HUES6 (cell line): ENCODE measurements at regions not wholly inside any gene's neighbourhood (a gene's known extent, or its start where the extent isn't known, plus 50 kb on each side); places are given as distances from the start of the nearest gene placed in this dataset.
A peak's percentile ranks its signal among the peaks of the same experiment; 100 is the strongest.

Source experiments
- H3K27ac ChIP-seq: 2 replicates; pipeline ENCODE4 v1.7.0; 2013; ENCODE audit warnings: low read depth, mild to moderate bottlenecking, low read length, inconsistent platforms
- H3K27me3 ChIP-seq: 2 replicates; pipeline ENCODE4 v1.6.1; 2013; ENCODE audit warnings: low read length; ENCODE audit not compliant: control insufficient read depth, insufficient read depth
- H3K36me3 ChIP-seq: 2 replicates; pipeline ENCODE4 v1.6.1; 2013; ENCODE audit warnings: low read length; ENCODE audit not compliant: control insufficient read depth, insufficient read depth
- H3K4me1 ChIP-seq: 2 replicates; pipeline ENCODE4 v1.6.1; 2013; ENCODE audit warnings: low read length; ENCODE audit not compliant: control insufficient read depth, insufficient read depth
- H3K4me3 ChIP-seq: 2 replicates; pipeline ENCODE4 v1.5.1; 2013; ENCODE audit warnings: low read depth, low read length
- H3K9ac ChIP-seq: one replicate; pipeline ENCODE4 v1.6.1; 2013; ENCODE audit warnings: mild to moderate bottlenecking, low read length
- H3K9me3 ChIP-seq: 2 replicates; pipeline ENCODE4 v1.6.1; 2013; ENCODE audit warnings: low read depth, low read length; ENCODE audit not compliant: control insufficient read depth, insufficient read depth

DNA sequence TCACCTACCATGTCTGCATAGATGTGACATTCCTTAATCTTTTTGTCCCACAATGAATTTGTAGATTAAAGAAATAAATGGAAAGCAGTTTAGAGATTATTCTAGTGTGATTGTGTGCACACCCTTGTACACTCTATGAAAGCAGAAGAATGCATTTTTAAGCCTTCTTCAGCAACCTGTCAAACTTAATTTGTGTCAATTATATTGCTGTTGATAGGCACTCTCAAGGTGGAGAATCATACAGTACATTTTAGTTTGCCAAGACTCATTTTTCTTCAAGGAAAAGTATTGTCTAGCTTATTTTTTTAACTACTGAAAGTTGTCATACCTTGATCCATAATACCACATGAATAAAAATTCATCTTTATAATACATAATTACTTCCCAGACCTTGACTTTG lies 1898.9 kb downstream of the OLFM4 start:
- H3K27ac ChIP-seq: no peak overlapping the region
- H3K27me3 ChIP-seq: no peaks in the 10 kb centered on the region
- no peaks in the 10 kb centered on the region for H3K4me1 ChIP-seq
- no peak overlapping the region for H3K9ac ChIP-seq
- no peak overlapping the region for H3K4me3 ChIP-seq
- H3K9me3 ChIP-seq: peaks cover 9% of the 10 kb centered on the region; the same call in 1 of the 2 replicates
- H3K36me3 ChIP-seq: no peaks in the 10 kb centered on the region

DNA sequence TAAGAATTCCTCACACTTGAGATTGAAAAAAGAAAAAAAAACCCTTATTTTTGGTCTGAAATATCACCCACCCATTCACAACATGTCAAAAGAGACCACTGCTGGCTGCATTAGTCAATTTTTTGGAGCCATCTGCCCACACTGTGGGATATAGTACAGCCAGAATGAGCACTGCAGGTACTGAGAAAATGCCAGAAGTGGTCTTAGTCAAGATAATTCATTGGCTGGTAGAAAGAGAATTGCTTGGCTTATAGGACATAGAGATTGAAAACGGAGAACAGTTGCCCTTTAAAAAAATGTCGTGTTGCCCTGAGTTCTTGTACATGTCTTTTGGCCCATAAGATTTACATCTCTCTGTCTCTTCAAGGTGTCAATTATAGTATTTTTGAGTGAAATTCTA lies 1899.5 kb downstream of the OLFM4 start:
- H3K27me3 ChIP-seq: no peaks in the 10 kb centered on the region
- no peaks in the 10 kb centered on the region for H3K4me1 ChIP-seq
- peaks cover 9% of the 10 kb centered on the region; the same call in 1 of the 2 replicates for H3K9me3 ChIP-seq
- no peak overlapping the region for H3K9ac ChIP-seq
- no peak overlapping the region for H3K27ac ChIP-seq
- no peaks in the 10 kb centered on the region for H3K36me3 ChIP-seq
- H3K4me3 ChIP-seq: no peak overlapping the region

DNA sequence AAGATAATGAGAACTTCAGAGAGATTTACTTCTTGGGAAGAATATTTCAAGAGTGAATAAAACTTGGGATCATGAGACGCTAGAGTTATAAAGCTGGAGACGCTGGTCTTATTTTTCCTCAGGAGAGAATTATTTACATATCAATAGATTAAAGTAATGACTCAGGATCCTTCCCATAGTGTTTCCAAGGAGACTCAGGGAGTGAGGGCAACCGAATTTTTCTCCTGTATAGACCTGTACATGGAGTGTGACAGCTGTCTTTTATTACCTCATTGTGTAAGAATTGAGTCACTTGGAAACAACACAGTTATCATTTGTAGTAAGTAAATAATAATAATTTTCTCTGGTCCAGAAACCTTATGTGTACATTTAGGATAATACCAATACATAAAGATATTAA lies 1905.5 kb downstream of the OLFM4 start:
- H3K9ac ChIP-seq: no peak overlapping the region
- no peaks in the 10 kb centered on the region for H3K27me3 ChIP-seq
- H3K27ac ChIP-seq: no peak overlapping the region
- H3K4me1 ChIP-seq: peaks cover 8% of the 10 kb centered on the region; the same call in 1 of the 2 replicates
- H3K4me3 ChIP-seq: no peak overlapping the region
- H3K36me3 ChIP-seq: no peaks in the 10 kb centered on the region
- H3K9me3 ChIP-seq: no peaks in the 10 kb centered on the region

DNA sequence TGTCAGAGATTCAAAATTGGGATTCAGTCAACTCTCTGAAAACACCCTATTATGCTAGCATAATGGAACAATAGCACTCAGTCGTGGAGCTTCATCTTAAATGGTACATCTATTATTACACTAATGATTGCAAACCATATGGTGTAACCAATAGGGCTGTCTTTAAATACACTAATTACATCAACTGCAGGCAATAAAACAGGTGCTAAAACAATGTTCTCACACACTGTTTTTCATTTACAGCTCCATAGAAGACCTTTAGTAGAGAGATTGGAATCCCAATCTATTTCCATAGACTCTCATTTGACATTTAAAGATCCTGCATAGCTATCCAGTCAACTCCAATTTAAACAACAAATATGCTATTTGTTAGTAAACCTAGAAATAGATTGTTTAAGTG lies 1917.4 kb downstream of the OLFM4 start:
- Histone ChIP-seq H3K36me3 (no peaks in the 10 kb centered on the region), H3K27ac (peak overlapping the region; percentile 43; the same call in 1 of the 2 replicates), H3K9me3 (no peaks in the 10 kb centered on the region; the same call in 1 of the 2 replicates), H3K9ac (no peak overlapping the region), H3K4me1 (peaks cover 11% of the 10 kb centered on the region; the same call in 1 of the 2 replicates), H3K4me3 (no peak overlapping the region), H3K27me3 (no peaks in the 10 kb centered on the region)

DNA sequence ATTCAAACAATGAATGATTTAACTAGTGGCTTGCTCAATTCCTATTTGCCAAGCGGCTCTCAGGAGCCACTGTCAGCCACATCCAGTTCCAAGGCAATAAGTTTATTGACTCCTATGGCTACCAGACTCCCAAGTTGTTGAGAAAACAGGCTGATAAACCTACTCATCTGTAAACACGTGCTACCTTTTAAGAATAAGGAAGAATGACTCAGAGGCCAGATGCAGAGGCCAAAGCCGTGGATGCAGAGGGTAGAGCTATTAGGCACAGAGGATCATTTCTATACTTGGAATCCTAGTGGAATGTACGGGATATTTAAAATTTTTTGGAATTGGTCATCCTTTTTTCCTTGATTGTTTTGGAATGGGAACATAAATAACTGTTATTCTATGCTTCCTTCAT lies 1921.1 kb downstream of the OLFM4 start:
- Histone ChIP-seq H3K27me3 (no peaks in the 10 kb centered on the region), H3K36me3 (no peaks in the 10 kb centered on the region), H3K9ac (no peak overlapping the region), H3K4me1 (peaks cover 12% of the 10 kb centered on the region; the same call in 1 of the 2 replicates), H3K27ac (no peak overlapping the region), H3K4me3 (no peak overlapping the region), H3K9me3 (no peaks in the 10 kb centered on the region)

DNA sequence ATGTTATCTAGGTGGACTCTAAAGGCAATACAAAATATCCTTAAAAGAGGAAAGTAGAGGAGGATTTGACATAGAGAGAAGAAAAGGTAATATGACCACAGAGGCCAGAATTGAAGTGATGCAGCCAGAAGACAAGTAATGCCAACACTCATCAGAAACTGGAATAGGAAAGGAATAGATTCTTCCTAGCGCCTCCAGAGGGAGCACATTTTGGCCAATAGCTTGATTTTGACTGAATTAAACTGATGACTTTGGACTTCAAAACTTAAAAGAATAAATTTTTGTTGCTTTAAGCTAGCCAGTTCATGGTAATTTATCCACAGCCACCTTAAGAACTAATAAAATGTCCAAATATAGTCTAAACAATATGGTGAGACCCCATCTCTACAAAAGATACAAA lies 1921.9 kb downstream of the OLFM4 start:
- peaks cover 8% of the 10 kb centered on the region; the same call in 1 of the 2 replicates for H3K4me1 ChIP-seq
- H3K27ac ChIP-seq: no peak overlapping the region
- no peaks in the 10 kb centered on the region for H3K36me3 ChIP-seq
- no peak overlapping the region for H3K4me3 ChIP-seq
- no peak overlapping the region for H3K9ac ChIP-seq
- H3K9me3 ChIP-seq: no peaks in the 10 kb centered on the region
- H3K27me3 ChIP-seq: no peaks in the 10 kb centered on the region

DNA sequence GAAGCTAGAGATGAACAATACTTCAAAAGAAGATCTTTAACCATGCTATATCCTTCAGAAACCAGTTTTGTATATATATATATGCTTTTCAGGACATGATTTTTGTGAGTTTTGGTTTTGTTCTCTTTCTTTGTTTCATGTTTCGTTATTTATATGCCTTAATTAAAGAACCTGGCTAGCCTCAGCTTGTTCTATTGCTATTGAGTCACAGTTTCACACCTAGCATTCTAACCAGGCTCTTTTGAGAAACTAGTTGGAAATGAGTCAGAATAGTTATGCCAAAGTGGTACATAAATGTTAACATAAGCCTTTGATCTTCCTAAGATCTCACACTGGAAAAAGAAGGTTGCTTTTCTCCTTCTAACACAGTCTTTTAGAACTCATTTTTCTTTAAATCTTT lies 1925.2 kb downstream of the OLFM4 start:
- no peak overlapping the region for H3K27ac ChIP-seq
- no peaks in the 10 kb centered on the region for H3K27me3 ChIP-seq
- no peak overlapping the region for H3K9ac ChIP-seq
- H3K36me3 ChIP-seq: no peaks in the 10 kb centered on the region
- peaks cover 7% of the 10 kb centered on the region; the same call in 1 of the 2 replicates for H3K4me1 ChIP-seq
- no peak overlapping the region for H3K4me3 ChIP-seq
- H3K9me3 ChIP-seq: no peaks in the 10 kb centered on the region

DNA sequence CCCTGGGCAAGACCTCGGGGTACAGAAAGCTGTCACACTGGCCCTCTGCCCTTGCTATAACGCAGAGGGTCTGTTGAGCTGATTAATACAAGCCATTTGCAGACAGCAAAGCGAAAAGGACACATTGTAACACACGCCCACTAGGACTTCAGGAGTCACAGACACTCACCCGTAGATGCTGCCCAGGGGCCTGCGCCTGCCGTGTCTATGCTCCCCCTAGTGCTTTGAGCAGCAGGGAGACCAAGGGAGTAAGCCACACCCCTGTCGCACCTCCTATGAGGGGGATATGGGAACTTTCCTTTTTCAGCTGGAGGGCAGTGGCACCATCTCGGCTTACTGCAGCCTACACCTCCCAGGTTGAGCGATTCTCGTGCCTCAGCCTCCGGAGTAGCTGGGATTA lies 1930.2 kb downstream of the OLFM4 start:
- Histone ChIP-seq H3K4me1 (peaks cover 4% of the 10 kb centered on the region; the same call in 1 of the 2 replicates), H3K9me3 (peaks cover 2% of the 10 kb centered on the region; the same call in 1 of the 2 replicates), H3K27me3 (no peaks in the 10 kb centered on the region), H3K27ac (no peak overlapping the region), H3K9ac (no peak overlapping the region), H3K4me3 (no peak overlapping the region), H3K36me3 (no peaks in the 10 kb centered on the region)

DNA sequence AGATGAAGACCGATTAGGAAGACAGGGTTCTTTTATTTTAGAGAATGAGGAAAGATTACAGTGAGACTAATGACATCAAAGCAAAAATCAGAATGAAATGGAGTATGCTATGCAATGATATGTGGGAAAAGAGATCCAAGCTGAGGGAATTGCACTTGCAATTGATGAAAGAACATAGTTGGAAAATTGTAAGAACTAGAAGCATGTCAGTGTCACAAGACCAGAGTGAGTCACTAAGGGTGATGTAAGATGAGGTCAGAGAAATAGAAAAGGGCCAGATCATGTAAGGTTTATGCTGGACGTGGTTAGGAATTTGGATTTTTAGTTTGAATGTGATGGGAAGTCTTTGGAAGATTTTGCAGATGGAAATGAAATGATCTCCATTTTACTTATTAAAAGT lies 1937.3 kb downstream of the OLFM4 start:
- Histone ChIP-seq H3K36me3 (no peaks in the 10 kb centered on the region), H3K4me3 (no peak overlapping the region), H3K9ac (no peak overlapping the region), H3K27me3 (no peaks in the 10 kb centered on the region), H3K4me1 (no peaks in the 10 kb centered on the region), H3K9me3 (0 out of 2 replicates have a peak, but pooled peaks cover 2% of the 10 kb centered on the region), H3K27ac (no peak overlapping the region)

DNA sequence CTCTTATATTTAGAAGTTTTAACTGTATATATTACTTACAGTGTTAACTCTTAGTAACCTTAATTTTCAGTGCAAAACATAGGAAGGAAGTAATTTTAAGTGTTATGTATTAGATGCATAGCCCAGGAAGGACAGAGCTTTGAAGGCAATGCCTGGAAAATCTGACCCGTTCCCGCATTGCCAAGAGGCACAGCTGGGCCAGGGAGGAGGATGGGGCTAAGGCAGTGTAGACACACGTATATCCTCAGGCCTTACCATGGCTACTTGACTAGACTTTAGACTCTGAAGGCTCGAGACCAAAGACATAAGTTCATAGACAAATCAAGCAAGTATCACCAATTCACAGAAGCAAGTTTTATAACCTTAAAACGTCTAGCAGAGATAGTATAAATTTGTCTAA lies 1944.2 kb downstream of the OLFM4 start:
- Histone ChIP-seq H3K4me3 (no peak overlapping the region), H3K9ac (no peak overlapping the region), H3K27me3 (no peaks in the 10 kb centered on the region), H3K4me1 (0 out of 2 replicates have a peak, but pooled peaks cover 4% of the 10 kb centered on the region), H3K27ac (no peak overlapping the region), H3K36me3 (no peaks in the 10 kb centered on the region), H3K9me3 (no peaks in the 10 kb centered on the region)

DNA sequence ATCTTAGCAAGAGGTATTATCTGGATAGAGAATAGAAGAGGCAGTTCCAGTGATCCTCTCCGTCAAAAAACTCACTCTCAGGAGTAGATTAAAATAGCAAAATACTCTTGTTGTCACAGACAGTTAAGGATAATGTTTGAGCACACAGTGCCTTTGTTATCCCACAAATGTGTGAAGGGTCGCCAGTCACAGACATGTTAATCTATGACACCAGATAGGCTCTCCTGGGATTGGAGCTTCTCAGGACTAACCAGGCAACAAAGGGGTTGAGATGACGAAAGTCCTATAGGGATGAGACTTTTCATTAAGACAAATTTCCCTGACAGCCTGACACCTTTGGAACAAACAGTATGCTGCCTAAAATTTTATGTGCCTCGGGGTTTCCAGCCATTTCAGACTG lies 1947.1 kb downstream of the OLFM4 start:
- H3K9me3 ChIP-seq: no peaks in the 10 kb centered on the region
- 0 out of 2 replicates have a peak, but pooled peaks cover 4% of the 10 kb centered on the region for H3K4me1 ChIP-seq
- H3K36me3 ChIP-seq: no peaks in the 10 kb centered on the region
- no peak overlapping the region for H3K4me3 ChIP-seq
- no peak overlapping the region for H3K27ac ChIP-seq
- H3K9ac ChIP-seq: no peak overlapping the region
- H3K27me3 ChIP-seq: no peaks in the 10 kb centered on the region

DNA sequence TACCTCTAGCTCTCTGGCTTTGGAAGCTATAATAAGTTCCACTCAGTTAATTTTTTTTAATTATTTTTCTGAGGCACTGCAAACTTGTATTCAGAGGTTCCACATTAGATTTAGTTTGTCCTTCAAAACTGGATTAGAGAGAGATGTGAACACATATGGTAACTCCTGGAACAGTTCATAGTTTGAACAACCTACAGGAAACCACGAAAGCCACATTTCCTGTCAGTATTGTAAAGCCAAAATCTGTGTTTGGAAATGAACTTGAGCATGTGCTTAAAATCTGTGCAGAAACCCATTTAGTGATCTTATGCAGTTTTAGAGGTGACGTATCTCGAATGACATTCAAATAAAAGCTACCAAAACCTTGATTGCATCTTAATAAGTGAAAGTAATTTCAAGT lies 1952.0 kb downstream of the OLFM4 start:
- Histone ChIP-seq H3K27me3 (no peaks in the 10 kb centered on the region), H3K4me1 (0 out of 2 replicates have a peak, but pooled peaks cover 3% of the 10 kb centered on the region), H3K9me3 (no peaks in the 10 kb centered on the region), H3K36me3 (no peaks in the 10 kb centered on the region), H3K27ac (no peak overlapping the region), H3K4me3 (no peak overlapping the region), H3K9ac (no peak overlapping the region)
